SK-N-SH (cell line): ENCODE measurements at regions not wholly inside any gene's neighbourhood (a gene's known extent, or its start where the extent isn't known, plus 50 kb on each side); places are given as distances from the start of the nearest gene placed in this dataset.

ENCODE experiments used
- CTCF ChIA-PET: fragments of 300-600, 350-600 bp; formaldehyde crosslinking; extraction: SDS; loops from one replicate; lab custom pipeline; 2021; lab: Yijun Ruan, JAX
- POLR2A ChIA-PET: fragments of 350-600 bp; sonication (Branson Sonifier 250); formaldehyde crosslinking; extraction: SDS; loops from one replicate; lab custom pipeline; 2020; ENCODE audit warnings: antibody characterized with exemption, inconsistent platforms; lab: Yijun Ruan, JAX
- DNase-seq: peaks from one replicate; pipeline ENCODE4 v3.0.0; 2012
- H2AFZ ChIP-seq: fragments of 200-600 bp; sonication (generic); 2 replicates; pipeline ENCODE4 v1.8.1; 2016; ENCODE audit warnings: antibody characterized with exemption, mild to moderate bottlenecking, low read depth
- H3F3A ChIP-seq: fragments of 200-600 bp; sonication (generic); replicated peaks from 2 replicates; pipeline ENCODE3; 2016; ENCODE audit warnings: antibody characterized with exemption, mild to moderate bottlenecking; ENCODE audit not compliant: insufficient read depth
- H3K27ac ChIP-seq, 2 experiments: fragments of 200-500 bp in 1 of 2; fragments of 200-600 bp in 1 of 2; sonication (Bioruptor generic) in 1 of 2; sonication (generic), shearing (Covaris generic) in 1 of 2; 2 replicates each; pipeline versions ENCODE4 v1.5.1 to v1.6.1; 2014 to 2016; ENCODE audit warnings: low read depth in 2 of 2, inconsistent platforms in 1 of 2, low read length in 1 of 2, mild to moderate bottlenecking in 1 of 2, mixed read lengths in 1 of 2
- H3K27me3 ChIP-seq: fragments of 200-600 bp; sonication (generic), shearing (Covaris generic); 2 replicates; pipeline ENCODE4 v1.6.1; 2016; ENCODE audit warnings: mixed run types; ENCODE audit not compliant: insufficient read depth
- H3K36me3 ChIP-seq, 2 experiments: fragments of 200-500 bp in 1 of 2; fragments of 200-600 bp in 1 of 2; sonication (Bioruptor generic) in 1 of 2; sonication (generic) in 1 of 2; replicated peaks in 1 of 2; 2 replicates each; pipeline versions ENCODE3 to v1.5.1; 2014 to 2016; ENCODE audit warnings: low read length in 1 of 2, mild to moderate bottlenecking in 1 of 2; ENCODE audit not compliant: insufficient read depth in 2 of 2, control insufficient read depth in 1 of 2
- H3K4me1 ChIP-seq, 2 experiments: fragments of 200-500 bp in 1 of 2; fragments of 200-600 bp in 1 of 2; sonication (Bioruptor generic) in 1 of 2; sonication (generic), shearing (Covaris generic) in 1 of 2; 2 replicates each; pipeline versions ENCODE4 v1.5.1 to v1.6.1; 2014 to 2016; ENCODE audit warnings: low read depth in 1 of 2, low read length in 1 of 2, mixed run types in 1 of 2; ENCODE audit not compliant: insufficient read depth in 2 of 2, control insufficient read depth in 1 of 2
- H3K4me2 ChIP-seq: fragments of 200-600 bp; sonication (generic), shearing (Covaris generic); 2 replicates; pipeline ENCODE4 v1.6.1; 2017; ENCODE audit warnings: mixed run types
- H3K4me3 ChIP-seq, 2 experiments: fragments of 200-500 bp in 1 of 2; fragments of 200-600 bp in 1 of 2; sonication (Bioruptor generic) in 1 of 2; sonication (generic), shearing (Covaris generic) in 1 of 2; 2 replicates each; pipeline versions ENCODE4 v1.5.1 to v1.8.1; 2014 to 2016; ENCODE audit warnings: low read depth in 2 of 2, inconsistent platforms in 1 of 2, low read length in 1 of 2, mild to moderate bottlenecking in 1 of 2, mixed read lengths in 1 of 2, moderate library complexity in 1 of 2
- H3K79me2 ChIP-seq: fragments of 200-600 bp; sonication (generic); 2 replicates; pipeline ENCODE4 v1.8.1; 2017; ENCODE audit warnings: mild to moderate bottlenecking; ENCODE audit not compliant: insufficient read depth
- H3K9ac ChIP-seq: fragments of 200-600 bp; sonication (generic); 2 replicates; pipeline ENCODE4 v1.6.1; 2017; ENCODE audit warnings: mixed run types
- H3K9me2 ChIP-seq: fragments of 200-600 bp; sonication (generic); 2 replicates; pipeline ENCODE4 v1.6.1; 2017; ENCODE audit warnings: mixed run types
- H3K9me3 ChIP-seq: fragments of 200-600 bp; sonication (generic); 2 replicates; pipeline ENCODE4 v1.6.1; 2017; ENCODE audit warnings: mixed run types, mild to moderate bottlenecking, moderate library complexity
- H4K20me1 ChIP-seq: fragments of 200-600 bp; sonication (generic); 2 replicates; pipeline ENCODE4 v1.6.1; 2017; ENCODE audit warnings: mild to moderate bottlenecking, mixed run types; ENCODE audit not compliant: insufficient read depth
- CHD2 ChIP-seq: fragments of 150-350 bp; IDR thresholded peaks from 2 replicates; pipeline ENCODE4 v1.6.1; 2018; ENCODE audit warnings: low read length; ENCODE audit not compliant: partially characterized antibody
- EZH2phosphoT487 ChIP-seq: fragments of 200-600 bp; sonication (generic); IDR thresholded peaks from 2 replicates; pipeline ENCODE4 v1.6.1; 2017; ENCODE audit warnings: low read depth, mixed run types, mild to moderate bottlenecking, antibody characterized with exemption, moderate library complexity, borderline replicate concordance
- FOXM1 ChIP-seq: IDR thresholded peaks from 2 replicates; pipeline ENCODE4 v1.4.0; 2012; ENCODE audit warnings: low read depth, mild to moderate bottlenecking
- IRF3 ChIP-seq: fragments of 150-350 bp; IDR thresholded peaks from 2 replicates; pipeline ENCODE4 v1.6.1; 2016; ENCODE audit warnings: mild to moderate bottlenecking, low read depth, low read length
- JUND ChIP-seq: IDR thresholded peaks from 2 replicates; pipeline ENCODE4 v1.4.0; 2012
- MAX ChIP-seq: IDR thresholded peaks from 2 replicates; pipeline ENCODE4 v1.4.0; 2012; ENCODE audit warnings: low read depth
- MXI1 ChIP-seq: IDR thresholded peaks from 2 replicates; pipeline ENCODE4 v1.6.1; 2012; ENCODE audit warnings: mild to moderate bottlenecking, low read depth, low read length, improper control_type of control experiment
- PBX3 ChIP-seq: IDR thresholded peaks from 2 replicates; pipeline ENCODE4; 2012
- POLR2AphosphoS5 ChIP-seq: IDR thresholded peaks from 2 replicates; pipeline ENCODE4 v1.6.1; 2012; ENCODE audit warnings: low read depth, low read length
- RCOR1 ChIP-seq: fragments of 150-350 bp; IDR thresholded peaks from 2 replicates; pipeline ENCODE4 v1.6.1; 2017; ENCODE audit warnings: antibody characterized with exemption, low read length
- REST ChIP-seq: IDR thresholded peaks from 2 replicates; pipeline ENCODE4 v1.6.1; 2012; ENCODE audit warnings: mild to moderate bottlenecking, low read depth, low read length, moderate library complexity
- RFX5 ChIP-seq: IDR thresholded peaks from 2 replicates; pipeline ENCODE4 v1.6.1; 2012; ENCODE audit warnings: mild to moderate bottlenecking, improper control_type of control experiment, low read length
- RXRA ChIP-seq: IDR thresholded peaks from 2 replicates; pipeline ENCODE4 v1.4.0; 2012; ENCODE audit warnings: low read depth, mild to moderate bottlenecking, borderline replicate concordance
- TAF1 ChIP-seq: IDR thresholded peaks from 2 replicates; pipeline ENCODE4 v1.6.1; 2012; ENCODE audit warnings: low read depth, mild to moderate bottlenecking, low read length, moderate library complexity, borderline replicate concordance
- TCF12 ChIP-seq: IDR thresholded peaks from 2 replicates; pipeline ENCODE4 v1.4.0; 2012
- USF2 ChIP-seq: fragments of 150-350 bp; IDR thresholded peaks from 2 replicates; pipeline ENCODE4 v1.6.1; 2017; ENCODE audit warnings: antibody characterized with exemption, low read length, low read depth, borderline replicate concordance
- YY1 ChIP-seq: IDR thresholded peaks from 2 replicates; pipeline ENCODE4 v1.4.0; 2012; ENCODE audit warnings: low read depth, mild to moderate bottlenecking
- ZBTB33 ChIP-seq: IDR thresholded peaks from 2 replicates; pipeline ENCODE4 v1.4.0; 2012; ENCODE audit warnings: low read depth, borderline replicate concordance
- WGBS: methylation state at CpG from one replicate; pipeline ENCODE4 v1.1.6; 2017; ENCODE audit warnings: low lambda C conversion rate; 5-methylcytosine and 5-hydroxymethylcytosine counted together

- TF ChIP-seq ZBTB33 (no peak), RXRA (no peak), CHD2 (no peak), EZH2phosphoT487 (no peak), REST (no peak), MAX (no peak), PBX3 (no peak), JUND (no peak), RCOR1 (no peak)
Measured at GRCh38 chr1:38326856-38327255, 280.3 kb upstream of the POU3F1 start (continued).

- Histone ChIP-seq H3K9me2 (no peaks in the 10 kb centered on the region), H3K9ac (no peak overlapping the region), H3K27ac (no peak overlapping the region), H3K9me3 (no peaks in the 10 kb centered on the region), H3K4me3 (no peak overlapping the region), H4K20me1 (no peaks in the 10 kb centered on the region), H2AFZ (no peak overlapping the region), H3K79me2 (no peaks in the 10 kb centered on the region), H3K36me3 (no peaks in the 10 kb centered on the region), H3K27me3 (peaks cover 14% of the 10 kb centered on the region), H3K4me2 (no peak overlapping the region), H3F3A (no peaks in the 10 kb centered on the region), H3K4me1 (peaks cover 0 to 5% of the 10 kb centered on the region in 2 experiments; a peak in 1 of 4 replicates)
- 7% methylated on average over 3 of the region's 3 CpGs for WGBS
- CTCF ChIA-PET = no interaction called here
- no peak for DNase-seq
- POLR2A ChIA-PET = no interaction called here
- no peak for TF ChIP-seq EZH2phosphoT487
- TF ChIP-seq RFX5 = no peak
- no peak for TF ChIP-seq MXI1
- TF ChIP-seq TCF12 = no peak
- TF ChIP-seq POLR2AphosphoS5 = no peak
- no peak for TF ChIP-seq IRF3
- TF ChIP-seq CHD2 = no peak
- TF ChIP-seq ZBTB33 = no peak
- TF ChIP-seq YY1 = no peak
- no peak for TF ChIP-seq FOXM1
- no peak for TF ChIP-seq PBX3
- TF ChIP-seq TAF1 = no peak
- no peak for TF ChIP-seq USF2
- no peak for TF ChIP-seq MAX
Measured at GRCh38 chr1:38326135-38326534, 279.5 kb upstream of the POU3F1 start.
